AG04450 (cell line): ENCODE measurements at regions not wholly inside any gene's neighbourhood (a gene's known extent, or its start where the extent isn't known, plus 50 kb on each side); places are given as distances from the start of the nearest gene placed in this dataset.

Experiments used
- CTCF ChIA-PET: fragments of 300-600, 350-600 bp; formaldehyde crosslinking; extraction: SDS; loops from one replicate; lab custom pipeline; 2022; ENCODE audit warnings: antibody characterized with exemption, inconsistent platforms; lab: Charles Lee
- POLR2A ChIA-PET: fragments of 350-600 bp; formaldehyde crosslinking; extraction: SDS; loops from one replicate; lab custom pipeline; 2021; ENCODE audit warnings: antibody characterized with exemption, inconsistent platforms; lab: Yijun Ruan, JAX
- DNase-seq: peaks from one replicate; pipeline ENCODE4 v3.0.0-alpha.2; 2011; ENCODE audit warnings: low read depth, low spot score
- H3K27ac ChIP-seq: one replicate; pipeline ENCODE4 v1.5.1; 2012; ENCODE audit warnings: low read depth, low read length, control low read depth
- H3K27me3 ChIP-seq: one replicate; pipeline ENCODE4 v1.6.0; 2012; ENCODE audit warnings: low read length; ENCODE audit not compliant: control insufficient read depth, insufficient read depth
- H3K4me3 ChIP-seq: 2 replicates; pipeline ENCODE4 v1.5.1; 2011; ENCODE audit warnings: mild to moderate bottlenecking, low read depth, low read length, control low read depth
- H3K9me3 ChIP-seq: 2 replicates; pipeline ENCODE4 v1.5.1; 2012; ENCODE audit warnings: low read length; ENCODE audit not compliant: control insufficient read depth, insufficient read depth
- TF ChIP-seq, protein P1 (sequence below): IDR thresholded peaks from 2 replicates; pipeline ENCODE4 v1.5.1; 2011; ENCODE audit warnings: low read depth, low read length, control low read depth, inconsistent platforms

DNA sequence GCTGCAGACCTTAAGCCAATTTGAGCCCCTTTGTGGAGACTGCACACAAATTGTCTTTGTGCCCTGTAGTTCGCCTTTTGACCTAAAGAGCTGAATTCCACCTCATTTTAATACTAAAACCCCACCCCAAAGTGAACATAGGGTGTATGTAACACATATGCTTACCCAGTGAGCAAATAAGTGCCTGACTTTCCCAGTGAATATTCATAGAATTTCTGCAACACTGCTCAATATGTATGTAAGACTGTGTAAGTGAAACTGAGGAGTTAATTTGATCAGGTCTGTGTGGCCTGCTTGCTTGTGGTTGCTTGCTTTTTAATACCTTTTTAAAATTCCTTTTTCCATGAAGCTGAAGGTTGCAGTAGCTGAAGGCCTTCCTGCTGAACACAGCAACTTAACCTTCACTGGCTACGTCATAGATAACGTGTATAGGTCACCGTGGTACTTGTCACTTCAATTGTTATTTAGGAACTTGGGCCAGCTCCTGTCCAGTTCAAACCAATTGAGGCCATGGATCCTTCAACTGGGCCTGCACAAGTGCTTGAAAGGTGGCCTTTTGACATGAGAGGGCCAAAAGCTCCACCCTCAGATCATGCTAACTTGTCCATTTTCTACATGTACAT, 131.7 kb upstream of the BTBD3 start:
- no peak overlapping the region for H3K27ac ChIP-seq
- no peaks in the 10 kb centered on the region for H3K27me3 ChIP-seq
- ChIA-PET POLR2A (no interaction called here), CTCF (no interaction called here)
- H3K9me3 ChIP-seq, result no peaks in the 10 kb centered on the region
- TF ChIP-seq, protein P1, sequence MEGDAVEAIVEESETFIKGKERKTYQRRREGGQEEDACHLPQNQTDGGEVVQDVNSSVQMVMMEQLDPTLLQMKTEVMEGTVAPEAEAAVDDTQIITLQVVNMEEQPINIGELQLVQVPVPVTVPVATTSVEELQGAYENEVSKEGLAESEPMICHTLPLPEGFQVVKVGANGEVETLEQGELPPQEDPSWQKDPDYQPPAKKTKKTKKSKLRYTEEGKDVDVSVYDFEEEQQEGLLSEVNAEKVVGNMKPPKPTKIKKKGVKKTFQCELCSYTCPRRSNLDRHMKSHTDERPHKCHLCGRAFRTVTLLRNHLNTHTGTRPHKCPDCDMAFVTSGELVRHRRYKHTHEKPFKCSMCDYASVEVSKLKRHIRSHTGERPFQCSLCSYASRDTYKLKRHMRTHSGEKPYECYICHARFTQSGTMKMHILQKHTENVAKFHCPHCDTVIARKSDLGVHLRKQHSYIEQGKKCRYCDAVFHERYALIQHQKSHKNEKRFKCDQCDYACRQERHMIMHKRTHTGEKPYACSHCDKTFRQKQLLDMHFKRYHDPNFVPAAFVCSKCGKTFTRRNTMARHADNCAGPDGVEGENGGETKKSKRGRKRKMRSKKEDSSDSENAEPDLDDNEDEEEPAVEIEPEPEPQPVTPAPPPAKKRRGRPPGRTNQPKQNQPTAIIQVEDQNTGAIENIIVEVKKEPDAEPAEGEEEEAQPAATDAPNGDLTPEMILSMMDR, result no peak
- H3K4me3 ChIP-seq, result no peak overlapping the region
- no peak for DNase-seq

DNA sequence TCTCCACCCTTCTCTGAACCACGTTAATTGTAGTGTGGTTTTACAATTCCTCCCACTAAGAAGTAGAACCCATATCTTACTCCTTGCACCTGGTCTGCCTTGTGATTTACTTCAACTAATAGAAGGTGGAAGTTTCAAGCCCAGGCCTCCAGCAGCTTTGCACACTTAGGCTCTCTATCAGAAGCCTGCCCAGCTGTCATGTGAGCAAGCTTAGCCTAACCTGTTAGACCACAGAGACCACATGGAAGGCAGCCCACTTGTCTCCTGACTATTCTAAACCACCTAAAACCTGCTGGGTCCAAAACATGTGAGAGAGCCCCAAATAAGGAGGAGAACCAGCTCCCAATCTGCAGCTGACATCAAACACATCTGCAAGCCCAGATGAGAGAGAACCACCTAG, 127.6 kb upstream of the BTBD3 start:
- Histone ChIP-seq H3K9me3 (no peaks in the 10 kb centered on the region), H3K27ac (no peak overlapping the region), H3K4me3 (no peak overlapping the region), H3K27me3 (no peaks in the 10 kb centered on the region)
- CTCF ChIA-PET, result no interaction called here
- TF ChIP-seq, protein P1, result no peak
- POLR2A ChIA-PET, result no interaction called here
- no peak for DNase-seq

DNA sequence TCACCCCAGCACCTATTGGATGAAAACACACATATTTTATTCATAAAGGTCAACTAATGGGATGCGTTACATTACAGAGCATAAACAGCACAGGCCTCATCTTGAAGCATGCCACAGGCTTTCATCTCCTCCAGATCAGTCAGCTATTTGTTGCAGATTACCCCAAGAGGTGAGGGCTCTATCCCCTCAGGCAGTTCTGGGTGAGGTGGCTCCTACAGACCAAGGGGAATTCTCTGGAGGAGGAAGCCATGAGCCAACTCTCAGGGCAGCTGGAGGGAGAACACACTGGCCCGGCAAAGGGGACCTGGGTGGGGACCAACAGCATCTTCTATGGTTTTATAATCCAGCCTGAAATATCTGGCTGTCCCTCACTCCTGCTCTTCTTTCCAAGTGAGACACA, 126.4 kb upstream of the BTBD3 start:
- no peak for DNase-seq
- Histone ChIP-seq H3K27ac (no peak overlapping the region), H3K27me3 (no peaks in the 10 kb centered on the region), H3K4me3 (no peak overlapping the region), H3K9me3 (no peaks in the 10 kb centered on the region)
- TF ChIP-seq, protein P1, result no peak
- CTCF ChIA-PET, result no interaction called here
- POLR2A ChIA-PET, result no interaction called here

DNA sequence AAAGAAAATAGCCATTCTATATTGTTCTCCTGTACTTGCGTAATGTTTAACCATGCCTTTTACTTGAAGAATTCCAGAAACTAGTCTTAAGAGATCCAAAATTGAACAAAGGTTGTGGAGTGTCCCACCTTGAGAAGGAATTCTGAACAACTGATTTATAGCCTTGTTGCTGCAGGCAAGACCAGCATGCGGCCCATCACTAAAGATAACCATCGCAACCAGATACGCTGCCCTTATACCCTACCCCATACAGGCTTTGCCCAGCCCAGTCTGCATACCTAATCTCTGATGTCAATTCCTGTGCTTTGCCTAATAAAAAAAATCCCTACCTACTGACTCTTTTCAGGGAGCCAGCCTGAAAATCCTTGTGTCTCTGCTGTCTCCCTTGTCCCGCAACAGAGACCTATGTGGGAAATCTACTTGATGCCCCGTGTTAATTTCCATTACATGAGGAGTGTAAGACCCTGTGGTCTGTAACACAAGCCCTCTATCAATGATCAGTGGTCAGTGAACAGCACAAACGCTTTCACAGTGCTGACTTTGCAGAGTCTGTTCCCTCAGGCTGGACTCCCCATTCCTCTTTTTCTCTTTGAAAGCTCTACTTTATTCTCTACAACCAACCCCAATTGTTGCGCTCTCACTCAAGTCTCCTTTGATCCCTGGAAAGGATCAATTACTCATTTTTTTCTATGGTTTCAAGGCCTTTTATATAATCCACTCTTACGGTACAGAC, 125.7 kb upstream of the BTBD3 start:
- CTCF ChIA-PET, result no interaction called here
- H3K27me3 ChIP-seq, result no peaks in the 10 kb centered on the region

DNA sequence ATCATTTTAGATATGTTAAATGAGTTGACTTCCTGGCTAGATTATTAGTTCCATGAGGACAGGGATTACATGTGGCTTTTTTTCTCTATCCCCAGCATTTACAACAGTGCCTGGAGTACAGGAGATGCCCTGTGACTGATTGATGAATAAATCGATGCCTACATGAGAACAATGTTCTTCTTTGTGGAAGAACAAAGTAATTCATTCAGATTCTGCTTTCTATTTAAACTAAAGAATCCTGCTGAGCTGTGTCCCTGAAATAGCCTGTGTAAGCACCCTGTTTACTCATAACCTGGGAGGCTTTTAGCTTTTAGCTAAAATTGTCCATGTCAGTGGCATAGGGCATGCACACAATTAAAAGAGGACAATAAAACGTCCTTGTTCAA, 125.1 kb upstream of the BTBD3 start:
- CTCF ChIA-PET, result no interaction called here
- Histone ChIP-seq H3K4me3 (no peak overlapping the region), H3K27me3 (no peaks in the 10 kb centered on the region), H3K9me3 (no peaks in the 10 kb centered on the region), H3K27ac (no peak overlapping the region)
- no peak for DNase-seq
- TF ChIP-seq, protein P1, result no peak
- POLR2A ChIA-PET, result no interaction called here

More for the DNA sequence above, 125.7 kb upstream of the BTBD3 start:
- Histone ChIP-seq H3K4me3 (no peak overlapping the region), H3K27ac (no peak overlapping the region), H3K9me3 (no peaks in the 10 kb centered on the region)
- DNase-seq, result no peak
- POLR2A ChIA-PET, result no interaction called here
- TF ChIP-seq, protein P1, result no peak
